GM12864 (cell line): ENCODE measurements at regions not wholly inside any gene's neighbourhood (a gene's known extent, or its start where the extent isn't known, plus 50 kb on each side); places are given as distances from the start of the nearest gene placed in this dataset.

Experiments
- DNase-seq: peaks from one replicate; pipeline ENCODE4 v3.0.0-alpha.2; 2011; ENCODE audit warnings: low read depth
- H3K4me3 ChIP-seq: 2 replicates; pipeline ENCODE4 v1.5.1; 2011; ENCODE audit warnings: mild to moderate bottlenecking, low read depth, low read length, control low read depth
- CTCF ChIP-seq: IDR thresholded peaks from 2 replicates; pipeline ENCODE4 v1.5.1; 2011; ENCODE audit warnings: low read depth, mild to moderate bottlenecking, moderate library complexity, low read length, control low read depth, inconsistent platforms; ENCODE audit errors: missing control alignments

GRCh38 chr12:113766131-113766878 lies 199.8 kb downstream of the RBM19 start:
- no peak for TF ChIP-seq CTCF
- no peak for DNase-seq

GRCh38 chr12:113764661-113765060 lies 201.5 kb downstream of the RBM19 start:
- TF ChIP-seq CTCF = no peak
- DNase-seq = no peak
- no peak overlapping the region for H3K4me3 ChIP-seq

More at GRCh38 chr12:113766131-113766878, 199.8 kb downstream of the RBM19 start:
- no peak overlapping the region for H3K4me3 ChIP-seq

- DNase-seq = no peak
- no peak for TF ChIP-seq CTCF
- no peak overlapping the region for H3K4me3 ChIP-seq
These were observed 203.0 kb downstream of the RBM19 start for GRCh38 chr12:113762882-113763816.

GRCh38 chr12:113762155-113762881 lies 203.8 kb downstream of the RBM19 start:
- no peak for DNase-seq

GRCh38 chr12:113759135-113759534 lies 207.0 kb downstream of the RBM19 start:
- no peak for DNase-seq
- no peak overlapping the region for H3K4me3 ChIP-seq
- no peak for TF ChIP-seq CTCF

More at GRCh38 chr12:113762155-113762881, 203.8 kb downstream of the RBM19 start:
- H3K4me3 ChIP-seq = no peak overlapping the region
- no peak for TF ChIP-seq CTCF

GRCh38 chr12:113758165-113758924 lies 207.8 kb downstream of the RBM19 start:
- no peak for DNase-seq
- no peak overlapping the region for H3K4me3 ChIP-seq
- TF ChIP-seq CTCF = no peak
